Thymus (tissue), 11 donors: ENCODE measurements at regions not wholly inside any gene's neighbourhood (a gene's known extent, or its start where the extent isn't known, plus 50 kb on each side); places are given as distances from the start of the nearest gene placed in this dataset.

Experiments
- DNase-seq, 9 donors: peaks; one replicate each; pipeline ENCODE4 v3.0.0-alpha.2; 2013; ENCODE audit warnings: low spot score in 9 of 9, low read depth in 6 of 9, missing footprints in 1 of 9
- H3K27ac ChIP-seq, 2 donors: one replicate each; pipeline ENCODE4 v1.5.1; 2013; ENCODE audit warnings: control low read depth in 1 of 2, low read depth in 1 of 2, low read length in 1 of 2, mild to moderate bottlenecking in 1 of 2, moderate library complexity in 1 of 2
- H3K27me3 ChIP-seq, 2 donors: one replicate each; pipeline ENCODE4 v1.5.1; 2013; ENCODE audit warnings: low read length in 1 of 2; ENCODE audit not compliant: control insufficient read depth in 2 of 2, insufficient read depth in 1 of 2
- H3K36me3 ChIP-seq, 2 donors: one replicate each; pipeline ENCODE4 v1.5.1; 2013; ENCODE audit warnings: low read length in 1 of 2, mild to moderate bottlenecking in 1 of 2, moderate library complexity in 1 of 2; ENCODE audit not compliant: control insufficient read depth in 2 of 2, insufficient read depth in 2 of 2
- H3K4me1 ChIP-seq, 2 donors: one replicate each; pipeline ENCODE4 v1.5.1; 2013; ENCODE audit warnings: low read length in 2 of 2; ENCODE audit not compliant: control insufficient read depth in 2 of 2, insufficient read depth in 2 of 2
- H3K4me3 ChIP-seq, 2 donors: one replicate each; pipeline ENCODE4 v1.5.1; 2013; ENCODE audit warnings: low read length in 2 of 2, control low read depth in 1 of 2, mild to moderate bottlenecking in 1 of 2
- H3K9me3 ChIP-seq, 2 donors: one replicate each; pipeline ENCODE4 v1.5.1; 2013; ENCODE audit warnings: low read length in 1 of 2, mild to moderate bottlenecking in 1 of 2; ENCODE audit not compliant: control insufficient read depth in 2 of 2, insufficient read depth in 1 of 2
- WGBS: extraction: QIAGEN DNeasy Blood & Tissue Kit; methylation state at CpG from one replicate; pipeline ENCODE4 v1.1.7; 2013; 5-methylcytosine and 5-hydroxymethylcytosine counted together
- donor health status: healthy.

DNA sequence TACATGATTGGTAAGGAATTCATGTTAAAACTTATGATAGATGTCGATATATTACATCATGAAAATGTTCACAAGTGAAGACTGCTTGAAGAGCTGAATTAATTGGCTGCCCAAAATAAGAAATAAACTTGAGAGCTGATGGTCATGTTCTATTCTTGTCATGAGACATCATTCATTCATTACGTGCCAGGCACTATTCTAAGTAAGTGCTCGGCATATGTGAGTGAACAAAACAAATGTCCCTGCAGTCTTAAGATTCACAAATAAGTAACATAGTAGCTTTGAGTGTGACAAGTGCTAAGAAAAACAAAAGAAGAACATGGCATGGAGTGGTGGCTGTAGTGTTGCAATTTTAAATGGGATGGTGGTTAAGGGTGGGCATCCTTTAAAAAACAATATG is 329.3 kb downstream of the SUCLA2 start:
- H3K4me1 ChIP-seq, result no peaks in the 10 kb centered on the region
- no peak overlapping the region for H3K27ac ChIP-seq

DNA sequence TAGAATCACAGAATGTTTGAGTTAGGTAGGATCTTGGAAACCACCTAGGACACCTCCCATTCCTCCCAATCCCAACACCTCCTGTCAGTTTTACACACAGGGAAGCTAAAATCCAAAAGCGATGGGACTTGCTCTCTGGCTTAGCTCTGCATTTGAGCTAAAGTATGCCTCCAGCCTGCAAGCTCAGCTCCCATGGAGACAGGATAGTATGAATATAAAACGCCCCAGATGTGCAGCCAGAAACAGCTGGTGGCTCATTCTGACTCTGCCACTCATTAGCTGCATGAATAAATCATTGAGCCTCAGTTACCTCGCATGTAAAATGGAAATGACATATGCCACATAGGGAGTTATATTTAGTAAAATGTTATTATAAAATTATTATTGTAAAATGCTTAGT is 336.0 kb downstream of the SUCLA2 start:
- no peak for DNase-seq
- no peaks in the 10 kb centered on the region for H3K9me3 ChIP-seq
- H3K4me1 ChIP-seq, result no peaks in the 10 kb centered on the region
- no peak overlapping the region for H3K4me3 ChIP-seq
- 89% methylated on average over 3 of the region's 3 CpGs for WGBS
- no peaks in the 10 kb centered on the region for H3K27me3 ChIP-seq
- H3K27ac ChIP-seq, result no peak overlapping the region
- H3K36me3 ChIP-seq, result no peaks in the 10 kb centered on the region

More for the DNA sequence above, 329.3 kb downstream of the SUCLA2 start:
- 97% methylated on average over 3 of the region's 3 CpGs for WGBS
- Histone ChIP-seq H3K9me3 (no peaks in the 10 kb centered on the region), H3K27me3 (no peaks in the 10 kb centered on the region), H3K36me3 (no peaks in the 10 kb centered on the region), H3K4me3 (no peak overlapping the region)
- DNase-seq, result no peak

DNA sequence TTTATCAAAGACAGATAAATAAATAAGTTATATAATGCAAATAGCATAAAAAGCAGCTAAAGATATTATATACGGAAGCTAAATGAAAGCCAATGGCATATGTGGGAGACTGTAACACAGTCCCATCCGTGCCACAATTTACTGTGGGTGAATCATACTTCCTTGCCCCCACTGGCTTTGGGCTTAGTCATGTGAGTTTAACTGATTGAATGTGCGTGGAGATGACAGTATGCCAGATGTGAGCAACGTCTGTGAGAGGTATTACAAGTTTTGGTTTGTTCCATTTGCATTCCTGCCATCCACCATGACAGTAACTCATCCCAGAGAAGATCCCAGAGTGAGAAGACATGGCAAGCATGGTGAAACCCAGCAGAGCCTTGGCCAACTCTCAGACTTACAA is 340.0 kb downstream of the SUCLA2 start:
- no peaks in the 10 kb centered on the region for H3K27me3 ChIP-seq
- H3K4me1 ChIP-seq, result no peaks in the 10 kb centered on the region
- DNase-seq, result no peak
- H3K9me3 ChIP-seq, result no peaks in the 10 kb centered on the region
- 93% methylated on average over 4 of the region's 4 CpGs for WGBS
- H3K27ac ChIP-seq, result no peak overlapping the region
- no peaks in the 10 kb centered on the region for H3K36me3 ChIP-seq
- H3K4me3 ChIP-seq, result no peak overlapping the region

DNA sequence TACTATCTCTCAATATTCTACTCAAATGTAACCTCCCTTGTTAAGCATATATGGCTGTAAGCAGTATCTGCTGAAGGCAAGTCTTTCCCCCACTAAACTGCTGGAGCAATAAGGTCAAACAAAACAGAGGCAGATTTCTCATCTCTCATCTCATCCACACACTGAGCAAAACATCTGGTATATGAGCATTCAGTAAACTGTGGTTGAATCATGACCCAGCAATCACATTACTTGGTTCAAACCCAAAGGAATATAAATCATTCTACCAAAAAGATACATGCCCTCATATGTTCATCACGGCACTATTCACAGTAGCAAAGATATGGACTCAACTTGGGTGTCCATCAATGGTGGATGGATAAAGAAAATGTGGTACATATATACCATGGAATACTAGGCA is 344.4 kb downstream of the SUCLA2 start:
- H3K27me3 ChIP-seq, result no peaks in the 10 kb centered on the region
- H3K4me1 ChIP-seq, result no peaks in the 10 kb centered on the region
- no peaks in the 10 kb centered on the region for H3K36me3 ChIP-seq
- no peak overlapping the region for H3K27ac ChIP-seq
- no peak overlapping the region for H3K4me3 ChIP-seq
- no peak for DNase-seq
- 93% methylated on average over 1 of the region's 1 CpG for WGBS
- no peaks in the 10 kb centered on the region for H3K9me3 ChIP-seq

DNA sequence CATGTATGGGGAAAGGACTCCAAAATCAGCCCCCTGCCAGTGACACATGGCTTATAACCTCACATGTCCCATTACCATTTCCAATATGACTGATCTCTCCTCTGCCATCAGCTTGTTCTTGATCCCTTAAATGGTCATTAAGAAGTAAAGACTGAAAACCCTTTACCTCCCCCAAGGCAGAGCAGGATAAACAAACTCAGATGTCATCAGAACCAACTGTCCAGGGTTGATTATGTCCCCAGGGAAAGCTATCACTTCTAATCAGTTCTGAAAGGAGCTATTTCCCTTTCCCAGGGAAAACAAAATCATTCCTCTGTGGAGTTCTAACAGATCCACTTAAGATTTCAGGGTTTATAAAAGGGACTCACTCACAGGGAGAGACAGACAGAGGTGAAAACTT is 350.9 kb downstream of the SUCLA2 start:
- Histone ChIP-seq H3K4me3 (no peak overlapping the region), H3K27ac (no peak overlapping the region), H3K4me1 (no peaks in the 10 kb centered on the region), H3K27me3 (no peaks in the 10 kb centered on the region), H3K9me3 (no peaks in the 10 kb centered on the region), H3K36me3 (no peaks in the 10 kb centered on the region)
- no peak for DNase-seq

DNA sequence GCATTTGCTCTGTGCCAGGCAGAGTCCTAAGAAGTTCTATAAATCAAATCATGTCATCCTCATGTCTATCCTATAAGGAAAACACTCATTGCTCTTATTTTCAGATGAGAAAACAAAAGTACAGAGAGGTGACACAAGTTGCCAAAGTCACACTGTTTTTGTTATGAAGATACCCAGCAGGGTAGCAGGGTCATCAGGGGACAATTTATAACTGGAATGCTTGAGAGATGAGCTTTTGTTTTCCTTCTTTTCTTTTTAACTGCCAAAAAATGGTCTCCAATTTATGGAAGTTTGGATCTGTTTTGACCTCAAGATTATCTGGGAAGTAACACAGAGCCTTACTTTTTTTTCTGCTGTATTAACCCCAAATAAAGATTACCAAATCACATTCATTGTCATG is 354.1 kb downstream of the SUCLA2 start:
- Histone ChIP-seq H3K36me3 (no peaks in the 10 kb centered on the region), H3K4me3 (no peak overlapping the region), H3K27ac (no peak overlapping the region), H3K9me3 (no peaks in the 10 kb centered on the region), H3K27me3 (no peaks in the 10 kb centered on the region), H3K4me1 (no peaks in the 10 kb centered on the region)
- DNase-seq, result no peak

DNA sequence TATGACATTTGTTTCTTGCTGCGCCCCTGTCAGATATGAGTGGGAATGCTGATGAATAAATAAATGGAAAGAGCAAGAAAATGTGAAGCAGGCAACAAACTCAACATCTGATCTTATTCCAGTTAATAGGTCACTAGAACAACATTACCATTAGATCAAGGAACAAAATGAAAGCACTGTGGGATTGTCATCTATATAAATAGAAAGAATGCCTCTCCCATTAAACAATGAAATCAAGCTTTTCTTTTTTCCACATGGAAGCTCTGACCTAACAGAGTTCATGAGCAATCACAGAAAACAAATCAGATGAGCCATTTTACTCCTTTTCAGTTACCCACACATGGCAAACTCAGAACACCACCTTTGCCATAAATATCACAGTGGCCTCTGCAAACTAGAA is 354.8 kb downstream of the SUCLA2 start:
- H3K27ac ChIP-seq, result no peak overlapping the region
- no peaks in the 10 kb centered on the region for H3K9me3 ChIP-seq
- H3K4me3 ChIP-seq, result no peak overlapping the region
- no peaks in the 10 kb centered on the region for H3K27me3 ChIP-seq
- 96% methylated on average over 1 of the region's 1 CpG for WGBS
- H3K36me3 ChIP-seq, result no peaks in the 10 kb centered on the region
- DNase-seq, result no peak
- H3K4me1 ChIP-seq, result no peaks in the 10 kb centered on the region

DNA sequence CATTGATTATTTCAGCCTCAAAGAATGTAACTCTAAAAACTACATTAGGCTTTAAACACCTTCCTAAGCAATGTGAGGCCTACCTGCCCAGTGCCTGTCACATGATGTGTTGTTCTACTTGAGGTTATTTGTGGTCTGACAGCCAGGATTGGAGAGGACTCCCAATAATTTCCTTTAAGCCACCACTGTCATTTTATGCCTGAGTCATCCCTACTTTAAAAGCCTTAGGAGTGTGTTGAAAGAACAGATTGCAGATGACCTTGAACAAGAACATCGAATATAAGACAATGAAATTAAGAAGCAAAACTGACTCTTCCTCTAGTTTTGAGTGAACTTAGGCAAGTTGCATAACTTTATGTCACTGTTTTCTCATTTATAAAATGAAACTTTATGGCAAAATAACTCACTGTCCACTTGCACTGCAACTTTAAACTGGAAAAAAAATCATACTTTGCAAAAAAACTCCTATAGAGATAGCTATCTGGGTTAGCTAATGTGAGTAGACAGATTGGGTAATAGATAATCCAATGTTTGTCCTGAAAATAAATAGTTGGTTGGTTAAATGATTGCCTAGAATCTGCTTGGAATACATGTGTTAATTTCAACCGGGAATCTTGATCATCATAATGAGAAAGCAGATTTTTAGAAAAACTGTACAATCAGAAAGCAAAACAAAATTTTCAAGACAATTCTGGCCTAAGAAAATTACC is 361.2 kb downstream of the SUCLA2 start:
- Histone ChIP-seq H3K36me3 (no peaks in the 10 kb centered on the region), H3K27ac (no peak overlapping the region), H3K27me3 (no peaks in the 10 kb centered on the region), H3K4me1 (no peaks in the 10 kb centered on the region), H3K4me3 (no peak overlapping the region), H3K9me3 (no peaks in the 10 kb centered on the region)
- no peak for DNase-seq
- 92% methylated on average over 2 of the region's 2 CpGs for WGBS

DNA sequence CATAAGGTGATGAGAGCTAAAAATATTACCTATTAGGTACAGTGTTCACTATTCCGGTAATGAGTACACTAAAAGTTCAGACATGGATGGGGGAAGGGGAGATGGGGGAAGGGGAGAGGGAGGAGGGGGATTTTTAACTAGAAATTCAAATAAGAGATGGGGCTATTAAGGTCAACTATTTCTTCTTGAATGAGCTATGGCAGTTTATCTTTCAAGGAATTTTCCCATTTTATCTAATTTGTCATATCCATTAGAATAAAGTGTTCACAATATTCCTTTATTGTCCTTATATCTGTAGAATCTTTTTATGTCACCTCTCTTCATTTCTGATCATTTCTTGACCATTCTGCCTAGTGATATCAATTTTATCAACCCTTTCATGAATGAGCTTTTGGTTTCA is 362.4 kb downstream of the SUCLA2 start:
- Histone ChIP-seq H3K4me3 (no peak overlapping the region), H3K4me1 (no peaks in the 10 kb centered on the region), H3K27me3 (no peaks in the 10 kb centered on the region), H3K27ac (no peak overlapping the region), H3K36me3 (no peaks in the 10 kb centered on the region), H3K9me3 (no peaks in the 10 kb centered on the region)
- WGBS, result 96% methylated on average over 1 of the region's 1 CpG
- DNase-seq, result no peak

DNA sequence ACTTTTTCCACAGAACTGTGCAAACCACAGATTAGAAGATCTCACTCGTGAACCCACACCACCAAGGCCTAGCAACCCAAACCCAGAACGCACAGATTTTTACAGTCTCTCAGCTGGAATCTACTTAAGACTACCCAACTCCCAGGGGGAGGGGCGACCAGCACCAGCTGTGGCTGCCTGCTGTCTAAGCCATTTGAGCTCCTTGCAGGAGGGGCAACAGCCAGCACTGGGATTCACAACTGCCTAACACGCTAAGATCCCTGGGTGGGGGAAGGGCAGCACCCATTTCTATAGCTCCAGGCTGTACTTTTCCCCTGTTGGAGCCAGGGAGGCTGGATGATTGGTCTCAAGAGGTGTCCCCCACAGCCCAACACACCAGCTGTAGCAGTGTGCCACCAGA is 368.8 kb downstream of the SUCLA2 start:
- no peaks in the 10 kb centered on the region for H3K36me3 ChIP-seq
- no peak for DNase-seq
- H3K27ac ChIP-seq, result no peak overlapping the region
- H3K4me3 ChIP-seq, result no peak overlapping the region
- no peaks in the 10 kb centered on the region for H3K9me3 ChIP-seq
- 93% methylated on average over 4 of the region's 4 CpGs for WGBS
- no peaks in the 10 kb centered on the region for H3K27me3 ChIP-seq
- no peaks in the 10 kb centered on the region for H3K4me1 ChIP-seq
